HG03432 (cell line): ENCODE measurements at regions not wholly inside any gene's neighbourhood (a gene's known extent, or its start where the extent isn't known, plus 50 kb on each side); places are given as distances from the start of the nearest gene placed in this dataset.
"Not testable (repeated sequence)": the region's sequence is repeated elsewhere in the genome, so short reads cannot be mapped to it uniquely, and the experiment has no call there.

ENCODE experiments used
- ATAC-seq: cut with Tn5 transposase; IDR thresholded peaks from one replicate; pipeline ENCODE4 v1.9.1; 2021; ENCODE audit warnings: mild to moderate bottlenecking, moderate library complexity; ENCODE audit not compliant: unreplicated experiment

DNA sequence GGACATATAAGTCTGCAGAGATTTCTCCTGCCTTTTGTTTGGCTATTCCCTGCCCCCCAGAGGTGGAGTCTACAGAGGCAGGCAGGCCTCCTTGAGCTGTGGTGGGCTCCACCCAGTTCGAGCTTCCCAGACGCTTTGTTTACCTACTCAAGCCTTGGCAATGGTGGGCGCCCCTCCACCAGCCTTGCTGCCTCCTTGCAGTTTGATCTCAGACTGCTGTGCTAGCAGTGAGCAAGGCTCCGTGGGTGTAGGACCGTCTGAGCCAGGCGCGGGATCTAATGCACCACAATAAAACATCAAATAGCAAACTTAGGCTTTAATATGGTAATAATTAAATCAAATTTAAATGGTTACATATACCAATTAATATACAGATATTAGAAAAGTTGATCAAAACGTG, 525.4 kb downstream of the RERGL start:
- ATAC-seq, result not testable (repeated sequence)

DNA sequence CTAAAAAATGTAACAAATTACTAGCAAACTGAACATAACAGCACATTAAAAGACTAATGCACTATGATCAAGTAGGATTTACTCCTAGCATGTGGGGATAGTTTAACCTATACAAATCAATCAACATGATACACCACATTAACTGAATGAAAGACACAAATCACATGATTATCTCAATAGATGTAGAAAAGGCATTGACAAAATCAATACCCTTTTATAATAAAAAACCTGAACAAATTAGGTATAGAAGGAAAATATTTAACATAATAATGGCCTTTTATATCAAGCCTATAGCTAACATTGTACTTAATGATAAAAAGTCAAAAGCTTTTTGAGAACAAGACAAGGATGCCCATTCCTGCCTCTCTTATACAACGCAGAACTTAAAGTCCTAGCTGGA, 540.0 kb downstream of the RERGL start:
- ATAC-seq, result no peak

DNA sequence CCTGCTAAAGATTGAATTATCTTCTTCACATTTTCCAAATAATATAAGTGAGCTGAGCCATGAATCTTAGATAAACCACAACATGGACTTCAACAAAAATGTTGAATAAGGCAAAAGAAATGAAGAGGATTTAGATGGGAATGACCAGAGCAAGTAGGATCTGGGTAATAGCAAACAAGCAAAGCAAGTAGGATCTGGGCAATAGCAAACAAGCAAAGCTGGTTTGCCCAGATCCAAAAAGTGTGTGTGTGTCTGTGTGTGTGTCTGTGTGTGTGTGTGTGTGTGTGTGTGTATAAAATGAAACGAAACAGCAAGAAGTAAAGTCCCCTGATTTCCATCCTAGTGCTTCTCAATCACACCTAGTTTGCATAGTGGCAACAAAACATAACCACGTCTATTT, 549.1 kb downstream of the RERGL start:
- ATAC-seq, result no peak

DNA sequence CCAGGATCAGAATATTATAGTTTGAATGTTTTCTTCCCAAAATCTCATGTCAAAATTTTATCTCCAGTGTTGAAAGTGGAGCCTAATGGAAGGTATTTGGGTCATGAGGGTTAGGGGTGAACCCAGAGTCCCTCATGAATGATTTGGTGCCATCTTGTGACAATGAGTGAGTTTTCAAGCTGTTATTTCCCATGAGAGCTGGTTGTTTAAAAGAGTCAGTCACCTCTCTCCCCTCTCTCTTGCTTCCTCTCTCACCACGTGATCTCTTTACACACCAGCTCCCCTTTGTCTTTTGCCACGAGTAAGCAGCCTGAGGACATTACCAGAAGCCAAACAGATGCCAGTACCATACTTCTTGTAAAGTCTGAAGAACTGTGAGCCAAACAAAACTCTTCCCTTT, 561.6 kb downstream of the RERGL start:
- ATAC-seq, result no peak

DNA sequence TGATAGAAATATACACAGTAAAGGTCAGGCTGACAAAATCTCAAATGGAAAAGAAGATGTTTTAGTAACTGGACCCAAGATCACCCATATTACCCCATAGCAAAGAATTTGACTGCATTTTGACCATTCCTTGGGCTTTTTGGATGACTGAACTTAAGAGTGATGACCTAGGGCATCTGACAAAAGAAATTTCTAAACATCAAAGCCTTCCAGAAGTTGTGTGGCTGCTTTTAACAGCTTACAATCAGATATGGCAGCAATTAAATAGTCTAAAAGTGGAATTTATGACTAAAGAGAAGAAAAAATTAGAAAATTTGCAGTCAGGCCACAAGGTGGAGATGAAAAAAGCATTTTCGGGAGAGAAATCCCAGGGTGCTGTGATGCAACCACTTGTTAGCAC, 563.0 kb downstream of the RERGL start:
- ATAC-seq, result no peak

DNA sequence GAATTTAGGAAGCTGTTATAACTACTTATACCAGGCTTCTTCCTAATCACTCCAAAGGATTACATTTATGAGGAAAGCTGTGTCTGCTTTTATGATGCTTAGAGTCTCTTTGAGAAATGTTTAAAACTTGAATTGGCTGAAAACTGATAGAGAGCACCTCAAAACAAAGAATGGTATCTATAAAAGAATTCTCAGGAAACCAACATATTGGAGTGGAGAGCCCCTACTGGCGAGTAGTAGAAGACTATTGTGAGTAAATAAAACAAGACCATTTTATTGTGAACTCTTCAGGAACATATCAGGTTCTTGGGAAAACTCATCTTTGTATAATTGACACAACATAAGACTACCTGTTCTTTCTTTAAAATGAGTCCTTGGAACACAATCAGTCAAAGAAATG, 578.6 kb downstream of the RERGL start:
- no peak for ATAC-seq

DNA sequence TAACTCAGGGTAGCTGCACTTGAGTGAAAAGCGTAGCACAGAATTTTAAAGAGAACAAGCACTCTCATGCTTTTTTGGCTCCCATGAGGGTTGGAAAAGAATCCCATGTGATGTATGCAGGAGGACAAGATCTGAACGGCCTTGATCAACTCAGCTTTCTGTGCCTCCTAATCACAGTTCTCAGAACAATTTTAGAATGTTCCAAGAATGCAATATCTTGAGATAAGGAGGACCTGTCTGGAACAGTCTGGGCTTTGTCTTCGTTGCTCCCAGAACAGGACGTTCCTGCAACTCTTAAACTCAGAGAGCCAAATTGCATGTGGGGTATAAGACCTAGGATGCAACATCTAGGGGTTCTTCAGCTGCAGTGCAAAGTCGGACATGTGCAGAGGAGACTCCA, 582.7 kb downstream of the RERGL start:
- ATAC-seq, result no peak

DNA sequence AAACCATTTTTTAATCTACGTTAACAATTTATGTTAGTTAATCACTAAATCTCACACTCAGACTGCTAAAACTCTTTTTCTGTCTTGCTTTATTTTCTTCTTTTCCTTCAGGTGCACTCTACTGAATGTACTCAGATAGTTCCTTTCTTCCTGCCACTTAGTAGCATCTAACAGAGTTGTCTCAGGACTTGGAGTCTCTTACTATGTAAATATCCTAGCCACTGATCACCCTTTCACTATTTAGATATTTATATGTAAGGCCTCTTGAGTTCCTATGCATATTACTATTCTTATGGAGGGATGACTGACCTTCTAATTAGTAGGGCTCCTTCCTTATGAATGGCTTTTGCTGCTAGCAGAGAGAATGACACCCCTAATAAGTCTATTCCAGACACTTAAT, 586.3 kb downstream of the RERGL start:
- no peak for ATAC-seq

DNA sequence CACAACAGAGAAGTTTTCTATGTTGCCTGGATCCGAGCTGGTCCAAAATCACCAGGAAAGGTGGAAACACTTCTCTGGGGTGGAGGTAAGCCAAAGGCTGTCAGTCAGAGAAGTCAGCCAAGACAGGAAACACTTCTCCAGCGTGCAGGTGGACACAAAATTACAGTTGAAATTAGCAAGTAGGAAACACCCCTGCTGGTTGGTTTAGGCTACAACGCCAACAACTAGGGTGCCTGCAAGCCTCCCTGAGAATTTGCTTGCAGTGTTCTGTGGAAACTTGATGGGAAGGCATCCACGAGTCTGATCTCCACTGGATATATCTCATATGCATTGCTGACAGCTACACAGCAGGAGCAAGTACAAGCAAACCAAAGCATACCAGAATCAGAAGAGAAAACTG, 600.5 kb downstream of the RERGL start:
- no peak for ATAC-seq

DNA sequence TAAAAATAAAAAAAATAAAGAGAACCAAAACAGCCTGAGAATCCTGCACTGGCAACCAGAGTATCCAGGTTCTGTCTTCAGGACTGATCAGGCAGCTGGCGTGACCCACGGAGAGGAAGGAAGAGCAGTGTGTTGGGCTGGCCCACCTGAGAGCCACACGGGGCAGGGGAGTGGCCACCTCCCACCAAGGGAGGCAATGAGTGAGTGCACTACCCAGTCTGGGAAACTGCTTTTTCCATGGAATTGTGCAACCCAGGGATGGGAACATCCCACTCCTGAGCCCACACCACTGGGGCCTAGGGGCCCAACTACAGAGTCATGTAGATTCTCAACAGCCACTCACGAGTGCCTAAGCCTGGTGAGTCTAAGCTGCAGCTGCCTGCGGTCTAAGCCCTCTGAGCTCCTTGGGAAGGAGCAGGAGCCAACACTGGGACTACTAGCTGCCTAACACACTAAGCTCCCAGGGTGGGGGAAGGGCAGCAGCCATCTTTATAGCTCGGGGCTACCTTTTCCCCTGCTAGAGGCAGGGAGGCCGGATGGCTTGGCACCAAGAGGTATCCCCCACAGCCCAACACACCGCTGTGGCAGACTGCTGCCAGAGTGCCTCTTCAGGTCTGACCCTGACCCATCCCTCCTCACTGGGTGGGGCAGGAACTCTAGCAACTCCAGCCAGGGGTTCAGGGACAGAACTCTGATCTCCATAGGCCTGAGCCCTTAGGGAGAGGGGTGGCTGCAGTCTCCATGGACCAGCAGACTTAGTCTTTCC, 610.9 kb downstream of the RERGL start:
- no peak for ATAC-seq

DNA sequence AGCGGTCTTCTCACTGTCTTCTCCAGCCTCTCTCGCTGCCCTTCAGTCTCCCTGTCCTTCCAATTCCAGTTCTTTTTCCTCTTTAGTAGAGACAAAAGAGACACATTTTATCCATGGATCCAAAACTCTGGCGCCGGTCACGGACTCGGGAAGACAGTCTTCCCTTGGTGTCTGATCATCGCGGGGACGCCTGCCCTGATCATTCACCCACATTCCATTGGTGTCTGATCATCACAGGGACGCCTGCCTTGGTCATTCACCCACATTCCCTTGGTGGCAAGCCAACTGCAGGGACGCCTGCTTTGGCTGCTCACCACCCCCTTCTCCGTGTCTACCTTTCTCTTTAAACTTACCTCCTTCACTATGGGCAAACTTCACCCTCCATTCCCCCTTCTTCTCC, 619.5 kb downstream of the RERGL start:
- no peak for ATAC-seq

DNA sequence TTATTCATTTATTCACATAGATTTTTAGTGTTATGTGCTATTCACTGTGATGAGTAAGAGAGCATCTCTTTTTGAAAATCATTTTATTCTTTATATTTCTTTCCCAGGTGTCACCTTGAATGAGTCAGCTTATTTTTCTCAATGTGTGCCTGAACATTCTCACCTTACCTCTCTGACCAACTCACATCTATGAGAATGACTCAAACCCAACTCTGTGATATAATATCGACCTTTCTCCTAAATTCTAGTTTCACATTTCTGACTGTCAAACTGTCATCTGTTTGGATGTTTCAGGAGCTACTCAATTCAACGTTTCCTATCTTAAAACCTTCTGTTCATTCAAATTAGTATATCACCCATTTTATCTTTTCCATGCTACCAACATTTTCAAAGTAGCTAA, 630.8 kb downstream of the RERGL start:
- ATAC-seq, result no peak

DNA sequence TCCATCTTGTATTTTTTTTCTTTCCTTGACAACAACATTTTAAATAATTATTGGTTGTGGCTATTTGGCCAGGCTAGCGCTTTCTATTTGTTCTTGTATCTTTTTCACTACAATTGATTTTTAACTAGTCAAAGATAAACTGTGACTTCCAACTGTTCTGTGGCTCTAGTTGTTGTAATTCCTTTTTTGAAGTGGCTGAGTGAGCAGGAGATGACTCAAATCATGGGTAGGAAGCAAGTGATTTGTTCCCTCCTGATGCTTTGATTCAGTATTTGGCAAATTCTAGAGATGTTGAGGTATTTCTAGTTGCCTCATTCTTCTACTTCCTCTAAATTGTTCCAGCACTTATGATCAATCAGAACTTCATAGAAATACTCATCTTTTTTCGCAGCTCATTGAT, 633.5 kb downstream of the RERGL start:
- no peak for ATAC-seq

DNA sequence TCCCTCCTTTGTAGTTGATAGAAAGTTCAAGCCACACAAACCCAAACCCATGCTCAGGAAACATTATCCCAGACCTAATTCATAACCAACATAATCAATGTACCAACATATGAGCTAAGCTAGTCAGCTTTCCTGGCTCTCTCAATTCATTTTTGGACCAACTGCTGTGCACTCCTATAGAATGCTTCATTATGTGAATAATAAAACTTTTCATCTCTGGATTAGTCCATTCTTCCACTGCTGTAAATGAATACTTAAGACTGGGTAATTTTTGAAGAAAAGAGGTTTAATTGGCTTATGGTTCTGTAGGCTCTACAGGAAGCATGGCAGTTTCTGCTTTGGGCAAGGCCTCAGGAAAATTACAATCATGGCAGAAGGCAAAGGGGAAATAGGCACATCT, 651.9 kb downstream of the RERGL start:
- no peak for ATAC-seq

DNA sequence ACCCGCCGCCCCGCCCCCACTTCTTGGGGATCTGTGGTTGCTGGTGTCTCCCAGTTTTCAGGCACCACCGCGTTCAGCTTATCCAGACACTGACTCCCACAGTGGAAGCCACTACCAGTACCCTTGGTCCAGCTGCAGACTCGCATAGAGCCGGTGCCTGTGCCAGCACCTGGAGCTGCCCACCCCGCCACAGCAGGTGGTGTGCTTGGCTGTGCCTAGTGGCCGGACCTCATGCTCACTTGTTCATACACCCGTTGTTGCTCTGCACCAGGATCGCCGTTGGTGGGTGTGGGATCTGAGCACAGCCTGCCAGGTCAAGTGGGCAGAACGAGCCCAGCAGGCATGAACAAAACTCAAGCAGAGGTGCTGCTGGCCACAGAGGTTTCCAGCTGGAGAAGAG, 673.2 kb downstream of the RERGL start:
- no peak for ATAC-seq

DNA sequence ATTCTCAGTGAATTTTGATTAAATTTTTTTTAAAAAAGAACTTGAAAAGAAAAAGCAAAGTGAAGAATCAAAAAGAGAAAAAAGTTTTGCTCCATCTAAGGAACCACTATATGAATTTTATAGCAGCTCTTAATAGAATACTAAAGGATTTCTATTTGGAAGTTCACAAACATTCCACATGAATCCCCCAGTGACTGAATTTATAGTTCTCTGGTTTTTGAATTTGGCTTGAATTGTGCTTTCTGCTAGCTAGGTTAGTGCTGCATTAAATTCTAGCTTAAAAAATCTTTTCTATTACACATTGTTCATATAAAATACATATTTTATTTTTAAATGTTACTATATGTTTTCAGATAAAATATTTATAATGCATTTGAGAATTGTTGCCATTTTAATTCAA, 675.4 kb downstream of the RERGL start:
- no peak for ATAC-seq

DNA sequence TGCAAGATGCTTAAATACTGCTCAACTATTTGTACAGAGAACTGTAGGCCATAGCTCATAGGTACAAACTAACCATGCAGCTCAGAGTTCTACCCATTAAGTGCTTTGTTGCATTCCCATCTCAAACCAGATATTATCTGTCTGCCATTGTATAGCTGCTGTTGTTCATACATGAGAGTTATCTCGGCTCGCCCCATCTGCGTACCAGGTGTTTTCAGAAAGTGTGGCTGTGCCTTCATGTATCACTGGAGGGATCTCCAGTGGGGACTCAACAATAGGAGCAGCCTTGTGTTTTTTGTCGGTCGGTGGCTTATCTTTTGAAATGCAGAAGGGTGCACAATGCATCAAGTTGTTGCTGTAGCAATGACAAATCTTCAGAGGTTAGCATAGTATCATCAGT, 678.3 kb downstream of the RERGL start:
- no peak for ATAC-seq

DNA sequence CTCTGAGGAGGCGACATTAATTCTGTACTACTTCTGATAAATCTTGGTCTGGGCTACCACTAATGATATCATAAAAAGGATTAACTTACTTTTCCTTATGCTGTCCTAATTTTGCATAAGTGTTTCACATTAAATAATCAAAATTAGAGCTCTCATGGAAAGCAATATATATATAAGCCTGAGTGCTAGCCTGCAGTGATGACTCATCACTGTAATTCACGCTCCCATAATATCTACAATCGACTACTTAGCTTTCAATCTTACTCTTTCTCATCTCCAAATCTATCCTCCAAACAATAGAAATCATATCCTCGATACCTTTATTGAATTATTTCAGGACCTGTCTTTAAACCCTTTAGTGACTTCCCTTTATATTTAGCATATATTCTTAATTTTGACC, 701.3 kb downstream of the RERGL start:
- ATAC-seq, result no peak

DNA sequence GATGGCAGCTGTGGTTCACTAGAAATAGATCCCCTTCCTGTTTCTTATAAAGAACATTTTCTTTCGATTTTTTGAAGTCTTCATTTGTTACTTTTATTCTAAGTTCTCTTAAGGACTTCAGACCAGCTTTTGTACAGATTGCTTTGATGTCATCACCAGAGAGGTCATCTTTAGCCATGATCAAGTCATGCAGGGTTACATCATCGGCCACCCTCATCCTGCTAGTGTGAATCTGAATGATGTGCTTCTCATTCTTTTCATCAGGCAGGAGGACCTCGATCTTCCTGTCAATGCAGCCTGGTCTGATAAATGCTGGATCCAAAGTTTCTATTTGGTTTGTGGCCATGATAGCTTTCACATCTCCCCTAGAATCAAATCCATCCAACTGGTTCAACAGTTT, 706.7 kb downstream of the RERGL start:
- no peak for ATAC-seq

DNA sequence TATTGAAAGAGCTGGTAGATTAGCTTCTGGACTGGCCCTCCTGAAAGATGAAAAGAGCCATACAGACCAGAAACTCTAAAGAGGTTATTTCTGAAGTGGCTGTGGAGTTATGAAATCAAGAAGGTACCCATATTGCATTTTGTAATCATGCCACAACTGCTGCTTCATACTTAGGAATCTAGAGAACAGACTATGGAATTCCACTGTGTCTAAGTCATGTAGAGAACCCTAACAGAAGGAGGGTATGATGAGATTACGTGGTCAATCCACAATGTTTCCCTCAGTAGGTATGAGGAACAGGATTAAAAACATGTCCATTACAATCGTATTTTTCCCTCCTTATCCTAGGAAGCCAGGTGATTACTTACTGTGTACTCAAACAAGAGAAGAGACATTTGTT, 708.8 kb downstream of the RERGL start:
- no peak for ATAC-seq

DNA sequence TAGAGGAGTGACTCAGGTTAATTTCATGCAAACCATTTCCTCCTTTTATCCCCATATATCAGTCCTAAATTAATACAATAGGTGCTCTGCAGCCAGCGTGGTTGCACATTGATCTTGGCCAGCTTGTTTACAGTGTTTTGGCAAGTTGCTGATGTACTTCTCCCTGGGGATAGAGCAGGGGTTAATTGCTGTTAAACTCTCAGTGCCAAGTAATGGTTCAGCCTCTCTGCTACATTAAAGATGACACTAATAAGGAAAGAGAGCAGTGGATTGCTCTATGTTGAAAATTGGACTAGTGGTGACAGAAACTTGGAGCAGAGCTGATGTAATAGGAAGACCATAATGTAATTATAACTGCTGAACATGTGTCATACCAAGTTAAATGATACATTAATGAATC, 717.5 kb downstream of the RERGL start:
- ATAC-seq, result no peak

DNA sequence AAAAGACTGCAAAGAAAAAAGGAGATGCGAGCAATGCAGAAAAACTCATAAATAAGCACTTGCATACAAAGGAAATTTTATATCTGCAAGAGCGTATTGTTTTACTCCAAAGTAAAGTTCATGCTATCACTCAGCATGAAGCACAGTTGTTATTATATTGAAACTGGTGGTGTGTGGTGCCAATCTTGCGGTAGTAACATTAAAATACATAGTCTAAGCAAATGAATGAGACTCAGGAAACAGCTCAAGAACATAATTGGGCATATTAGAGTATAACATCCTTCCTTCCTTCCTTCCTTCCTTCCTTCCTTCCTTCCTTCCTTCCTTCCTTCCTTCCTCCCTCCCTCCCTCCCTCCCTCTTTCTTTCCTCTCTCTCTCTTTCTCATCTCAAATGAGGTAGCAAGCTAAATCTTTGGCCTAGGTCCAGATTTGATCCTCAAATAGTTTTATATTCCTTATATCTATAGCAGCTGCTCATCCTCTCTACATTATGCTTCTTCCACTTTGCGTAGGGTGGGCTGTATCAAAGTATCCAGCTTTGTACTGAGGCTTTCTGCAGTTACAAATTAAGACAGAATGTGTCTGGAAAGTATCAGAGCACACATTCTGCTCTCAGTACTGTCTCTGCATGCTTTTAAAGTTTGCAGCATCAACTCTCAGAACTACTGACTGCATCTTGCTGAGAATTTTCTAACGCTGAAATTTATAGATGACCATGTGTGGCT, 718.3 kb downstream of the RERGL start:
- no peak for ATAC-seq

DNA sequence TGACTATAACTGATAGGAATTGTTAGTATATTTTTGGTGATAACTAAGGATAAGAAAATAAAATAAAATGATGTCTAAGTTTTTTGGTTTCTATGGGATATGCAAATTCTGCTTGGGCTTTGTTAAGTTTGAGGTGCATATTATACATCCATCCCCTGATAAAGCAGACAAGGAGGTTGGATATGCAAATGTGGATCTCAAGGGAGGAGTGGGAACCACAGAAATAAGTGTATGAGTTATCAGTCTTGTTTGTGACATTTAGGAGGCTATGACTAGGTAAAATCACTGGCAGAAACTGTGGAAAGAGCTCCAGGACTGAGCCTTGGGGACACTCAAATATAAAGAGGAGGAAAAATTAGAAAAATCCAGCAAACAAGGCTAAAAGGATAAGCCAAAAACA, 719.4 kb downstream of the RERGL start:
- no peak for ATAC-seq
